NCI-H128 (cell line): ENCODE measurements at regions not wholly inside any gene's neighbourhood (a gene's known extent, or its start where the extent isn't known, plus 50 kb on each side); places are given as distances from the start of the nearest gene placed in this dataset.

Source experiments
- DNase-seq: peaks from one replicate; lab custom pipeline; 2025; ENCODE audit not compliant: unreplicated experiment; lab: John Stamatoyannopoulos, UW

DNA sequence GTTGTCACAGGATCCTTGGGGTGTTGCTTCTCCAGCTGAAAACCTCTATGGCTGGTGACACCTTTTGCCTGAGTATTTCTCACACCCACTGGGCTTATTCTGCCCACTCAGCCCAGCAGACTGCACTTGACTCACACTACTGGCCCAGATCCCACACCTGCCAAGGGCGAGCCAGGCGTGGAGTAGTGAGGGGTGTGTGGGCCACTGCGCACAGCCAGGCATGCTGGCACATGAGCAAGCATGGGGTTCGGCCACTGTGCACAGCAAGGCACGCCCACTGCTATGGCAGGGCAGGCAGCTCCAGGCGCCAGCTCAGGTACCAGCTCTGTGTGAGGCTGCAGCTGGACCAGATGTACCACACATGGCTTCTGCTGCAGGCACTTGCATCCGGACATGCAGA lies 116.5 kb upstream of the MTNR1B start:
- DNase-seq: no peak

DNA sequence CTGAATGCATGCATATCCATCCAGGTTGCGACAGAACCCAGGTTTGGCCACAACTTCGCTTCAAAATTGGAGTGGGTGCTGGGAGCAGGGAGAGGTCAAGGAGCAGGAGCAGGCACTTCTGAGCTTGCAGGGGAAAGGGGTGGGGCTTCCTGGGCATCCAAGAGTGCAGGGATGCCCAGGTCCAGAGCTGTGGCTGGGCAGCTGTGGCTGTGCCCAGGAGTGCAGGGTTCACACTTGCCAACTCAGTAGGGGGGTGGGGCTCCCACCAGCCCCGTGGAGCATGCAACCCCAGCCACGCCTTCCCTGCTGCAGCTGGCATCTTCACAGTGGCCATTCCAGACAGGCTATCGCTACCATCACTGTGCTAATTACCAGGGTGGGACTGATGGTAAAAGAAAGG lies 115.3 kb upstream of the MTNR1B start:
- no peak for DNase-seq

DNA sequence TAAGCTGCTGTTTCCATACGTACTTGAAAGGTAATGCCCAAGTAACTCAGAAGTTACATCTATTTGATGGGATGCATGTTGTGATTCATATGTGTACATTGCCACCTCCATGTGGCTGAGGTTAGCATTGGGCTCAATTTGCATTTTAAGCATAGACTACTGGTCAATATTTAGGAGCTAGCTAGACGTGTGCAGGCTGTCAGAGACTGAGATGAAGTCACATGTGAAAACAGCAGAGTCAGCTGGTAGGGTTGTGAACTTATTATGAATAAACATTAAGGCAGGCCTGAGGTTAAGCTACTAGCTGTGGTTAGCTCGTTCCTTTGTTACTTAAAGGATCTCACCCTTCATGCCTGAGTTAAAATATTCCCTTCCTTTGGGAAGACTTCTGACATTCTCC lies 114.5 kb upstream of the MTNR1B start:
- DNase-seq: no peak

DNA sequence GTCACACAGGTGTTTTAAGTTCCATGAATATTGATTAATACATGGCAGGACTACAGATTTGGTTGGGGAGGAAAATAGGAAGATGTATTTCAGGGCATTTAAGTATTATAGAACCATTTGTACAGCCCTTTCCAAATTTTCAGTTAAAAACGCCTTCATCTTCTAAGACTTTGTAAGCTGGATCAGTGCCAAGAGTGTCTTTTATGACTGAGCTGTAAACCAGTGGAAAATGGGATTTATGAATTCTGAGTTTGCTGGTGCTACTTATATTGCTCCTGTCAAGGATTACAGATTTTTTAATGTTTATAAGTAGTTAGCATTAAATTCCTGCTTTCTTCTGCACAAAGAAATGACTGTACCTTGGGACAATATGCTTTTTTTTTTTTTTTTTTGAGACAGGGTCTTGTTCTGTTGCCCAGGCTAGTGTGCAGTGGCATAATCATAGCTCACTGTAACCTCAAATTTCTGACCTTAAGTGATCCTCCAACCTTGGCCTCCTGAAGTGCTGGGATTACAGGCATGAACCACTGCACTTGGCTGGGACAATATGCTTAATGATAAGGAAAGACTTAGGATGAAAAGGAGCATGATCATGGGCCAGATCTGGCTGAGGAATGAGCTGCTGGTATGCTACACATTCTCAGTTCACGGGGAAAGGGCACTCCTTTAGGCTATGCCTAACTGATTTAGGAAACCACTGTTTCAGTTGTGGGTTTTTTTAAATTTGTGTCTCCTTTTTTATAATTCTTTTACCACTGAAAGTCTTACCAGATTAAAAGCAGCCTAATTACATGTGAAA lies 113.6 kb upstream of the MTNR1B start:
- DNase-seq: no peak

- no peak for DNase-seq
Observed at GRCh38 chr11:92857407-92857806, 112.0 kb upstream of the MTNR1B start.

DNA sequence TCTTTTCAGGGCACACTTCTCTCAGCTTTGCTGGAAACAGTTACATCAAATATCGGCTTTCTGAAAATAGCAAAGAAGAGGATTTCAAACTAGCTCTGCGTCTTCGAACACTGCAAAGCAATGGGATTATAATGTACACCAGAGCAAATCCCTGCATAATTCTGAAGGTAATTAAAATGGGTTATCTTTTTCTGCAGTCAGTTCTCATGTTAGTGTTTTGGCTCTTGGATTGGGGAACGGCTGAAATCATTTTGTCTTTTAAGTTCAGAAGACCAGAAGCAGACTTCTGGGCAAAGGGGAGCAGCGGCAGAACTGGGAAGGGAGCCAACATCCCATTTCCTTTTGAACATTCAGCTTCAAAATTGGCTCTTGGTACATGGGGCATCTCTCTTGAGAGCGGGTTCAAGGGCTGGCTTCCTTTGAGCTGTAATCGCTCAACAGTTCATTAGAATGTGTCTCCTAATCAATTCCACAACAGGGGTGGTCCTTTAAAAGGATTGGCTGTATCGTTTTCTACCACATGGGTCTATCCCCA lies 110.2 kb upstream of the MTNR1B start:
- DNase-seq: no peak

- no peak for DNase-seq
Observed at GRCh38 chr11:92861634-92862033, 107.8 kb upstream of the MTNR1B start.

DNA sequence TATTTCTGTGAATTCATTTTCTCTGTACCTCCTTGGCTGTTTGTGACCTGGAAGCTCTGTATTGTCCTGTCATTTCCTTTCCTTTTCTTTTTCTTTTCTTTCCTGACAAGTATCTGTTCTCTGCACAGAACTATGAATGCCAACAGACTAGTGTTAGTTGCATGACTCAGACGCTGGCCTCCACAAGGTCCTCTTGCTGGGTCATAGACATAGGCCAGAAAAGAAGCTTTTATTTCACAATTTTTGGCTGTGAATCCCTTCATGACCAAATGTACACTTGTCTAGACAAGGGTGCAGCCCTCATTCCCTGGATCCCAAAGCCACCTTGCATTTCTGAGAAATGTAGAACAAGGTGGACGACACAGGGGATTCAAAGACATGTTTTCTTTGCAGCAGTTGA lies 104.1 kb upstream of the MTNR1B start:
- no peak for DNase-seq

DNA sequence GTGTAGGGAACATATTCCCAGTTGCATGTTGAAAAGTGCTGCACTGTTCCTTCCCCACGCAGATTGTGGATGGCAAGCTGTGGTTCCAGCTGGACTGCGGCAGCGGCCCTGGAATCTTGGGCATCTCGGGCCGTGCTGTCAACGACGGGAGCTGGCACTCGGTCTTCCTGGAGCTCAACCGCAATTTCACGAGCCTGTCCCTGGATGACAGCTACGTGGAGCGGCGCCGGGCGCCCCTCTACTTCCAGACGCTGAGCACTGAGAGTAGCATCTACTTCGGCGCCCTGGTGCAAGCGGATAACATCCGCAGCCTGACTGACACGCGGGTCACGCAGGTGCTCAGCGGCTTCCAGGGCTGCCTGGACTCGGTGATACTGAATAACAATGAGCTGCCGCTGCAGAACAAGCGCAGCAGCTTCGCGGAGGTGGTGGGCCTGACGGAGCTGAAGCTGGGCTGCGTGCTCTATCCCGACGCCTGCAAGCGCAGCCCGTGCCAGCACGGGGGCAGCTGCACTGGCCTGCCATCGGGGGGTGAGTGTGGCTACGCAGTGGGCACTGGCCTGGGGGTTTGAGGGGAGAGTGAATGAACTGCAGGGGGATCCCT lies 102.7 kb upstream of the MTNR1B start:
- no peak for DNase-seq

GRCh38 chr11:92867913-92868619 lies 101.4 kb upstream of the MTNR1B start:
- DNase-seq: peak; percentile 95

- no peak for DNase-seq
Observed at GRCh38 chr11:92869716-92870115, 99.7 kb upstream of the MTNR1B start.

DNA sequence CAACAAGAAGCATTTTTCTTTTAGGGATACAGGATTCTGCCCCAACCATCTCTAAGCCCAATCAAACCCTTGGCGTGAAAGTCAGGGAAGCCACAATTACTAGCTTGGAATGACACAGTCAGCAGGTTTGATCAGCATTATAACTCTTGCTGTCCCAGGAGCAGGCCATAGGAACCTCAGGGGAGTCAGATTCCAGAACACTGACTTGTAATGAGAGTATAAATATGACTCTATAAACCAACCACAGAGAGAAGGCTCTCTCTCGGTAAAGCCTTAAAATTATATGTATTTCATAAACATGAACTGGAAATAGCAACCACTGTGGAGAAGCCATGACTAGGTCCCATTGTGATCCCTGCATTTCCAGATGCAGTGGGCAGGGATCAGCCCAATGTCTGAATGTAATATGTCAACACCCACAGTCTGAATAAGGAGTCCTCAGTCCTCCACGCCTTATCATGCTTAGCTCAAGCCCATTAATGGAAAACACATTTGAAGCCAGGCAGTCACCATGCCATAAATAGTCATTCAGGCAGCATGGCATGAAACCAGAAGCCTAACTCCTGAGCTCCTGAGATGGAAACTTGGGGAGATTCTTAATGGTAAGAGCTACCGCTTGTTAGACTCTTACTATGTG lies 99.1 kb upstream of the MTNR1B start:
- DNase-seq: no peak

DNA sequence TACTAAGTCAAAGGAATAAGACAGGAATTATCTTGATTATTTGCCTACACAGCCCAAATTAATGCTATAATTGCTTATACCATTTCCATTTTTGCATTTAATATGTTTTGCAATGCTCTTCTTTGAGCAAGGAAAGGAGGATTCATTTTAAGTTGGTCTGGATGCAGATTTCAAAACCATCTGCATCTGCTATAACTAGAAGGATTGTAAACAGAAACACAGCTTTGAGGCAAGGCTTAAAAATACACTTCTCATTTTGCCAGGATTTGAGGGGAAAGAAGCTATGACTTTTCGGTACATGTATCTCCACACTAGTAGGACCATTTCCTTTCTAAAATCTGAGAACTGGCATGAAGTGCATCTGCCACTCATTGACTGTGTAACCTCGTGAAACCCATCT lies 95.9 kb upstream of the MTNR1B start:
- DNase-seq: no peak

GRCh38 chr11:92875473-92875872 lies 94.0 kb upstream of the MTNR1B start:
- DNase-seq: no peak

DNA sequence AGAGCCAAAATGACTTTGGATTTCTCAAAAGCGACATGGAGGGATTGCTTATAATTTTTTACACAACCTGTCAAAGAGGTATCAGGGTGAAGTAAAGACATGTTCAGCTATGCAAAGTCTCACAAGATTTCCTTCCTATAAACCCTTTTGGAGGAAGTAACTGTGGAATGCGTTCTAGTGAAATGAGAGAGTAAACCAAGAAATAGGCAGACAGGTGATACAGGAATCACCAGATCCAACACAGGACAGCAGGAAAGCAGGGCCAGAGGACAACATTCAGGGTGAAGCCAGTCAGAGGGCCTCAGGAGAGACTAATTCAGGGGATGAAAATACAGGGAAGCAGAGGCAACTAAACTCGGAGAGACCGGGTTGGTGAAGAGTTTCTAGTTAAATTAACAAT lies 90.4 kb upstream of the MTNR1B start:
- no peak for DNase-seq

- DNase-seq: no peak
Observed at GRCh38 chr11:92880381-92880780, 89.1 kb upstream of the MTNR1B start.

DNA sequence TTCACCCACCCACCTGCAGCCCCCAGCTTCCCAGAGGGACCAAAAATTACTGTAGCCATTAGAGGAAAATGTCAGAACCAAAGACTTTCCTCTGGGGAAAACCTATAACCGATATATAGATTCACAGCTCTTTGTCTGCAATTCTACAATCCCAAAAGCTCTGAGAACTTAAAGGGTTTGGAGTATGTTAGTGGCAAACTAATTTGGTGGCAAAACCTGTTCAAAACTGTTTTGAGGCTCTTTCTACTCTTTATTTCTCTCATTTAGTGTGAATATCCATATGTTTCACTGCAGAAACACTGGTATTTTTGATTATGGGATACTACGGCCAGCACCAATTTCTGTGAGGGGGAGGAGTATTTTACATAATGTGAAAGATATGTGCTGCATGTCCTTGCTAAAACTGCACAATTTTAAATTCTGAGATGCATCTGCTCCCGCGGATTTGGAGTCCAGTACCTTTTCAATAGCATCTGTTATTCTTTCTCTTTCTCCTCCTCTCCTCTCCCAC lies 87.5 kb upstream of the MTNR1B start:
- DNase-seq: no peak

DNA sequence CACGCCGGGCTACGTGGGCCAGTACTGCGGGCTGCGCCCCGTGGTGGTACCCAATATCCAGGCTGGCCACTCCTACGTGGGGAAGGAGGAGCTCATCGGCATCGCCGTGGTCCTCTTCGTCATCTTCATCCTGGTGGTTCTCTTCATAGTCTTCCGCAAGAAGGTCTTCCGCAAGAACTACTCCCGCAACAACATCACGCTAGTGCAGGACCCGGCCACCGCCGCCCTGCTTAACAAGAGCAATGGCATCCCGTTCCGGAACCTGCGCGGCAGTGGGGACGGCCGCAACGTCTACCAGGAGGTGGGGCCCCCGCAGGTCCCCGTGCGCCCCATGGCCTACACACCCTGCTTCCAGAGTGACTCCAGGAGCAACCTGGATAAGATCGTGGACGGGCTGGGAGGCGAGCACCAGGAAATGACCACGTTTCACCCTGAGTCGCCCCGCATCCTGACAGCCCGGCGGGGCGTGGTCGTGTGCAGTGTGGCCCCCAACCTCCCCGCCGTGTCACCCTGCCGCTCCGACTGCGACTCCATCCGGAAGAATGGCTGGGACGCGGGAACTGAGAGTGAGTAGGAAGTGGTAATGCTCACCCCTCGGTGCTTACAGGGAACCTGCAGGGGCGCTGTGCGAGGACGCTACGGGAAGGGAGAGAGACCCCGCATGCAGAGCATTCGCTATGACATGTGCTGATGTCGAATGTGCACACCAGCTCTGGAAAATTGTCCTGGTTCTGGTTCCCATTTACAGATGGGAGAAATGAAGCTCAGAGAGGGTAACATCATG lies 86.4 kb upstream of the MTNR1B start:
- DNase-seq: no peak

DNA sequence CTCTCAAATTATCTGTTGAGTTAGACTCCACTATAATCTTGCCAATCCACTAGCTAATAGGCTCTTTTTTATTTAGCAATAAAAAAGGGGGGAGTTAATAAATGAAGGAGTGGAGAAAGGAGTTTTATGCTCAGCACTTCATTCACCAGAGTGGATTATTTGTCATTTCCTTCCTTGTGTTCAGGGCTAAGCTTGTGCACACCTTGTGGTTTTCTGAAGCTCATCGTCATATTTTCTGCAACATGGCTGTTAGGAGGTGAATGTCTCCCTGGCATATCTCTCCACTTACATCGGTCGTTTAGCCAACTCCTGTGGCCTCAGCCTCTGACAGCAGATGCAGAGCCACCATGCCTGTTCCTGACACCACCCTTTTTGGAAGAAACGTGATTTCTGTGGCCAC lies 83.9 kb upstream of the MTNR1B start:
- no peak for DNase-seq

- peak; percentile 78 for DNase-seq
Observed at GRCh38 chr11:92886243-92886905, 83.1 kb upstream of the MTNR1B start.
